WTC11 (cell line): ENCODE measurements at regions not wholly inside any gene's neighbourhood (a gene's known extent, or its start where the extent isn't known, plus 50 kb on each side); places are given as distances from the start of the nearest gene placed in this dataset.
"Not testable (repeated sequence)": the region's sequence is repeated elsewhere in the genome, so short reads cannot be mapped to it uniquely, and the experiment has no call there.

Source experiments
- ATF3 ChIP-seq: sonication (generic); formaldehyde crosslinking; conservative IDR thresholded peaks from 2 replicates; pipeline ENCODE4 v1.8.1; 2022; ENCODE audit warnings: mild to moderate bottlenecking, missing genetic modification reagents
- CTCF ChIP-seq: fragments of 200-600 bp; IDR thresholded peaks from 2 replicates; pipeline ENCODE4 v1.8.0; 2022; ENCODE audit warnings: antibody characterized with exemption
- GRHL2 ChIP-seq: fragments of 250-450 bp; sonication (Bioruptor Pico); IDR thresholded peaks from 2 replicates; pipeline ENCODE4 v1.8.0; 2022; ENCODE audit warnings: mild to moderate bottlenecking, moderate library complexity; ENCODE audit not compliant: insufficient replicate concordance, severe bottlenecking
- PREB ChIP-seq: sonication (generic); formaldehyde crosslinking; IDR thresholded peaks from 2 replicates; pipeline ENCODE4 v1.8.1; 2022; ENCODE audit warnings: mild to moderate bottlenecking, missing genetic modification reagents, moderate library complexity, borderline replicate concordance
- ZBTB21 ChIP-seq: sonication (generic); formaldehyde crosslinking; IDR thresholded peaks from 2 replicates; pipeline ENCODE4 v1.8.1; 2023; ENCODE audit warnings: mild to moderate bottlenecking, missing genetic modification reagents, borderline replicate concordance

DNA sequence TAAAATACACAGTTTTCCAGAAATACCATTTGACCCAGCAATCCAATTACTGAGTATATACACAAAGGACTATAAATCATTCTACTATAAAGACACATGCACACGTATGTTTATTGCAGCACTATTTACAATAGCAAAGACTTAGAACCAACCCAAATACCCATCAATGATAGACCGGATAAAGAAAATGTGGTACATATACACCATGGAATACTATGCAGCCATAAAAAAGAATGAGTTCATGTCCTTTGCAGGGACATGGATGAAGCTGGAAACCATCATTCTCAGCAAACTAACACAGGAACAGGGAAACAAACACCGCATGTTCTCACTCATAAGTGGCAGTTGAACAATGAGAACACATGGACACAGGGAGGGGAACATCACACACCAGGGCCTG, 495.4 kb upstream of the NRP1 start:
- not testable (repeated sequence) for TF ChIP-seq ATF3 (CRISPR knock-in tag); PREB (CRISPR knock-in tag); CTCF; GRHL2 (CRISPR knock-in tag); ZBTB21
